ENCODE measurements at regions not wholly inside any gene's neighbourhood (a gene's known extent, or its start where the extent isn't known, plus 50 kb on each side); places are given as distances from the start of the nearest gene placed in this dataset.

DNA sequence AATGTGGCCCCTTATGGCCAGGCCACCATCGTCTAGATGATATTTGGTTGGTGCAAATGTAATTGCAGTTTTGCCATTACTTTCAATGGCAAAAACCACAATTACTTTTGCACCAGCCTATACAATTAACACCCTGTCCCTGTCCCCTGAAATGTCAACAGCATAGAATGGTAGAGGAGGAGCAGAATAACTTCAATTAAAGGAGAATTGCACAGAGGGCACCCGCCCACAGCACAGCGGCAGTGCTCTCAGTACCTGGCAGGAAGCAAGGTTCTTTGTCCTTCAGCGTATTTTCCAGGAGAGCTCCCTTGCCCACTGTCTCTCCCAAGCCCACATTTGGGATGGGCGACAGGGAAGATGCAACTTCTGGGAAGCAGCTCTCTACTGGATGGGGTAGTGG, 115.3 kb downstream of the TRIM29 start:
- TF ChIP-seq, protein P1, sequence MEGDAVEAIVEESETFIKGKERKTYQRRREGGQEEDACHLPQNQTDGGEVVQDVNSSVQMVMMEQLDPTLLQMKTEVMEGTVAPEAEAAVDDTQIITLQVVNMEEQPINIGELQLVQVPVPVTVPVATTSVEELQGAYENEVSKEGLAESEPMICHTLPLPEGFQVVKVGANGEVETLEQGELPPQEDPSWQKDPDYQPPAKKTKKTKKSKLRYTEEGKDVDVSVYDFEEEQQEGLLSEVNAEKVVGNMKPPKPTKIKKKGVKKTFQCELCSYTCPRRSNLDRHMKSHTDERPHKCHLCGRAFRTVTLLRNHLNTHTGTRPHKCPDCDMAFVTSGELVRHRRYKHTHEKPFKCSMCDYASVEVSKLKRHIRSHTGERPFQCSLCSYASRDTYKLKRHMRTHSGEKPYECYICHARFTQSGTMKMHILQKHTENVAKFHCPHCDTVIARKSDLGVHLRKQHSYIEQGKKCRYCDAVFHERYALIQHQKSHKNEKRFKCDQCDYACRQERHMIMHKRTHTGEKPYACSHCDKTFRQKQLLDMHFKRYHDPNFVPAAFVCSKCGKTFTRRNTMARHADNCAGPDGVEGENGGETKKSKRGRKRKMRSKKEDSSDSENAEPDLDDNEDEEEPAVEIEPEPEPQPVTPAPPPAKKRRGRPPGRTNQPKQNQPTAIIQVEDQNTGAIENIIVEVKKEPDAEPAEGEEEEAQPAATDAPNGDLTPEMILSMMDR (IDR thresholded peaks at IDR 0.05; ENCODE audit: insufficient read depth, low read depth, low read length): no peak
- TF ChIP-seq EZH2 (IDR thresholded peaks at IDR 0.05; ENCODE audit: insufficient read depth, low read length): no peak

Measured in astrocyte (in vitro differentiated cells and primary cell).